ENCODE measurements at regions not wholly inside any gene's neighbourhood (a gene's known extent, or its start where the extent isn't known, plus 50 kb on each side); places are given as distances from the start of the nearest gene placed in this dataset.

DNA sequence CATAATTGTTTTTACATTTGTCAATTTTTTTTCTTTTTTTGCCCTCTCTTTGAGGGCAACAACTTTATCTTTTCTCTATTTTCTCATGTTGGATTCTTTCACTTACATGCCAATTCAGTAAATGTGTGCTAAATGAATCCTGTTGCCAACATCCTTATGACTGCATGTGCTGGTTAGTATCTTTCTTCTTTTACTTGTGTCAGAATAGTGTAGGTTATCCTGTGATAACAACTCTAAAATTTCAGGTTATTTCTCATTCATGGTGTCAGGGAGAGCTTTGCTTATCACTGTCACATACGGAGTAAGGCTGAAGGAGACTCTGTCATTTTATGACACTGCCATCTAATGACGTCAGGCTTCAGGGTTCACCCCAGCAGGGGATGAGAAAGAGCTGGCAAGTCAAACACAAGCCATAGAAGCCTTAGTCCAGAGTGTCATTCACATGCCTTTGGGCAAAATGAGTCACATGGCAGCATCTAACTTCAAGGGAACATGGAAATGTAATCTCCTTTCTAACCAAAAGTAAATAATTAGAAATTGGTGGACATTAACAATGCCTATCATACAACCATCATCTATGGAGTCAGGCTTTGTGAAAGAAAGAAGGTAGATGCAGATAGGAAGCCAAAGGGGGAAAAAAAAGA lies 242.5 kb upstream of the ATP2B1 start:
- TF ChIP-seq POLR2AphosphoS5 (IDR thresholded peaks at IDR 0.05) (peak in 1 of 3 donors; percentile 56), POLR2A (IDR thresholded peaks at IDR 0.05) (no peak)

GRCh38 chr12:89950421-89950820 lies 241.8 kb upstream of the ATP2B1 start:
- H3K36me3 ChIP-seq, result no peaks in the 10 kb centered on the region
- in situ Hi-C loops (cut with MboI; ENCODE audit: low pct_ligation_motif_present in 1 of 4, low pct_unique_long_range_greater_than_20kb in 1 of 4, low sequenced_read_pairs in 3 of 4), result no loop called here
- DNase-seq, result no peak
- TF ChIP-seq POLR2AphosphoS5 (IDR thresholded peaks at IDR 0.05) (no peak), EP300 (IDR thresholded peaks at IDR 0.05; ENCODE audit: low read depth) (no peak)
- H3K27me3 ChIP-seq, result no peaks in the 10 kb centered on the region
- WGBS, 2 donors (ENCODE audit: low coverage in 1 of 2), result 14 to 35% methylated on average over 1 of the region's 1 CpG
- no peaks in the 10 kb centered on the region for H3K9me3 ChIP-seq
- peaks cover 25 to 67% (median 40%) of the 10 kb centered on the region in 4 donors for H3K4me1 ChIP-seq
- intact Hi-C loops (cut with DNase I; ENCODE audit: low total_unique reads), result no loop called here
- peak overlapping the region; percentile 59 to 76 (median 72) for H3K27ac ChIP-seq
- H3K4me3 ChIP-seq, result no peak overlapping the region

More for the DNA sequence above, 242.5 kb upstream of the ATP2B1 start:
- intact Hi-C loops (cut with DNase I; ENCODE audit: low total_unique reads), result no loop called here
- Histone ChIP-seq H3K27me3 (no peaks in the 10 kb centered on the region), H3K27ac (peak overlapping the region; percentile 10 to 76 (median 72)), H3K36me3 (no peaks in the 10 kb centered on the region), H3K9me3 (no peaks in the 10 kb centered on the region), H3K4me1 (peaks cover 25 to 62% (median 40%) of the 10 kb centered on the region in 4 donors), H3K4me3 (no peak overlapping the region)
- in situ Hi-C loops (cut with MboI; ENCODE audit: low pct_ligation_motif_present in 1 of 4, low pct_unique_long_range_greater_than_20kb in 1 of 4, low sequenced_read_pairs in 3 of 4), result no loop called here
- peak; percentile 61 for DNase-seq
- WGBS, 2 donors (ENCODE audit: low coverage in 1 of 2), result 28 to 33% methylated on average over 2 of the region's 2 CpGs

DNA sequence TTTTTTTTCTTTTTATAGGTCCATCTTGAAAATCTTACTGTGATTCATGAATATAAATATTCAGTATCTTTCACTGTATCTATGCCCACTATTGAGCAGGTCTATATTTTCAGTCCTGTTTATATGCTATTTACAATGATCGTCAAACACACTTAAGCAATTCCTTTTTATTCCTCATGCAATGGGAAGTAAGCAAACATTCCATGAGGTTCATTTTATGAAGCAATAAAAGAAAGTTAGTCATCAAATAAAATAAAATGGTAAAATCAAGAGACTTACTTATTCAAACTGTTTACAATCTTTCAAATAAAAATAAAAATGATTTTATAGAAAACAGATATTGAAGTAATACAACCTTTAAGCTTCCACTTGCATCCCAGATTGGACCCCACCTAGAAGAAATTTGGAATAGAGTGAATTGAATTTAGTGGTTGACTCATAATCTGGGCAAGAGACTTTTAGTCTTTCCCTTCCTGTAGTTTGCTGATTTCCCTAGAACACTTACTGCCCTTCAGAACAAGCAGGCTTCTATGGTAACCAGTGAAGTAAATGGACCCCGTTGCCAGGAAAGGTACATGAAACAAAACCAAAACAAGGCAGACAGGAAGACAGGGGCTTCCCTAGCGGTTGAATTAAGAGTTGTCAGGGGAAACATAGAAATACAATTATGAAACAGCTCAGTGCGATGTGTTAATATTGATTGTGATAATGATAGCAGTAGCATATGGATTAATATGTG lies 241.0 kb upstream of the ATP2B1 start:
- Histone ChIP-seq H3K36me3 (no peaks in the 10 kb centered on the region), H3K4me1 (peaks cover 25 to 69% (median 40%) of the 10 kb centered on the region in 4 donors), H3K27me3 (no peaks in the 10 kb centered on the region), H3K27ac (peak overlapping the region; percentile 59 to 76 (median 72)), H3K4me3 (no peak overlapping the region), H3K9me3 (no peaks in the 10 kb centered on the region)
- WGBS, 2 donors (ENCODE audit: low coverage in 1 of 2), result 17 to 21% methylated on average over 4 of the region's 4 CpGs
- in situ Hi-C loops (cut with MboI; ENCODE audit: low pct_ligation_motif_present in 1 of 4, low pct_unique_long_range_greater_than_20kb in 1 of 4, low sequenced_read_pairs in 3 of 4), result no loop called here
- TF ChIP-seq POLR2A (IDR thresholded peaks at IDR 0.05), result no peak
- no peak for TF ChIP-seq EP300 (IDR thresholded peaks at IDR 0.05; ENCODE audit: low read depth)
- peak in 2 of 3 donors; percentile 30 to 44 for TF ChIP-seq POLR2AphosphoS5 (IDR thresholded peaks at IDR 0.05)
- TF ChIP-seq CTCF (IDR thresholded peaks at IDR 0.05), result peak; percentile 23 to 71 (median 42)
- DNase-seq, result peak; percentile 45
- intact Hi-C loops (cut with DNase I; ENCODE audit: low total_unique reads), result no loop called here

- intact Hi-C loops (cut with DNase I; ENCODE audit: low total_unique reads), result no loop called here
Measured at GRCh38 chr12:89948271-89949175, 239.9 kb upstream of the ATP2B1 start.

More at GRCh38 chr12:89948271-89949175, 239.9 kb upstream of the ATP2B1 start:
- H3K4me1 ChIP-seq, result peaks cover 25 to 72% (median 43%) of the 10 kb centered on the region in 4 donors
- 40 to 60% methylated on average over 1 of the region's 1 CpG for WGBS, 2 donors (ENCODE audit: low coverage in 1 of 2)
- in situ Hi-C loops (cut with MboI; ENCODE audit: low pct_ligation_motif_present in 1 of 4, low pct_unique_long_range_greater_than_20kb in 1 of 4, low sequenced_read_pairs in 3 of 4), result no loop called here
- no peak overlapping the region for H3K4me3 ChIP-seq
- H3K9me3 ChIP-seq, result no peaks in the 10 kb centered on the region
- TF ChIP-seq POLR2A (IDR thresholded peaks at IDR 0.05) (no peak), POLR2AphosphoS5 (IDR thresholded peaks at IDR 0.05) (no peak), CTCF (IDR thresholded peaks at IDR 0.05) (no peak), EP300 (IDR thresholded peaks at IDR 0.05; ENCODE audit: low read depth) (no peak)
- DNase-seq, result no peak
- H3K36me3 ChIP-seq, result no peaks in the 10 kb centered on the region
- H3K27ac ChIP-seq, result peak overlapping the region; percentile 59 to 76 (median 72)
- no peaks in the 10 kb centered on the region for H3K27me3 ChIP-seq

Measured in transverse colon (tissue), 4 donors.